H9 (cell line): ENCODE measurements at regions not wholly inside any gene's neighbourhood (a gene's known extent, or its start where the extent isn't known, plus 50 kb on each side); places are given as distances from the start of the nearest gene placed in this dataset.

ENCODE experiments used
- DNase-seq: peaks from one replicate; pipeline ENCODE4 v3.0.0-alpha.2; 2017
- H2AFZ ChIP-seq: one replicate; pipeline ENCODE4 v1.6.1; 2013; ENCODE audit warnings: mild to moderate bottlenecking, low read length, control low read depth, moderate library complexity
- H2AK5ac ChIP-seq: 2 replicates; pipeline ENCODE4 v1.6.1; 2013; ENCODE audit warnings: low read length, control low read depth, mixed read lengths; ENCODE audit not compliant: insufficient read length
- H2BK120ac ChIP-seq: one replicate; pipeline ENCODE4 v1.6.1; 2013; ENCODE audit warnings: low read depth, mild to moderate bottlenecking, low read length, control low read depth, inconsistent platforms; ENCODE audit not compliant: poor library complexity, severe bottlenecking
- H2BK12ac ChIP-seq: 2 replicates; pipeline ENCODE4 v1.6.1; 2013; ENCODE audit warnings: low read length, control low read depth, mixed read lengths, low read depth; ENCODE audit not compliant: insufficient read length
- H2BK15ac ChIP-seq: 2 replicates; pipeline ENCODE4 v1.6.1; 2013; ENCODE audit warnings: low read depth, low read length, control low read depth
- H2BK20ac ChIP-seq: one replicate; pipeline ENCODE4 v1.6.1; 2013; ENCODE audit warnings: low read depth, mild to moderate bottlenecking, low read length, control low read depth, inconsistent platforms; ENCODE audit not compliant: poor library complexity, severe bottlenecking
- H2BK5ac ChIP-seq: 2 replicates; pipeline ENCODE4 v1.6.1; 2013; ENCODE audit warnings: low read length, control low read depth, mixed read lengths; ENCODE audit not compliant: insufficient read length
- H3K14ac ChIP-seq: 2 replicates; pipeline ENCODE4 v1.6.1; 2013; ENCODE audit warnings: low read length, control low read depth; ENCODE audit not compliant: insufficient read depth
- H3K18ac ChIP-seq: 2 replicates; pipeline ENCODE4 v1.6.1; 2013; ENCODE audit warnings: low read depth, mild to moderate bottlenecking, mixed read lengths, low read length, control low read depth; ENCODE audit not compliant: insufficient read length
- H3K23ac ChIP-seq: 2 replicates; pipeline ENCODE4 v1.6.1; 2013; ENCODE audit warnings: low read length, control low read depth, mixed read lengths, low read depth; ENCODE audit not compliant: insufficient read length
- H3K23me2 ChIP-seq: 2 replicates; pipeline ENCODE4 v1.6.1; 2013; ENCODE audit warnings: low read depth, mild to moderate bottlenecking, mixed read lengths, low read length, control low read depth; ENCODE audit not compliant: insufficient read length, poor library complexity, severe bottlenecking
- H3K27ac ChIP-seq: 2 replicates; pipeline ENCODE4 v1.5.1; 2013; ENCODE audit warnings: low read length, control low read depth, mixed read lengths, low read depth; ENCODE audit not compliant: insufficient read length
- H3K27me3 ChIP-seq: 2 replicates; pipeline ENCODE4 v1.6.1; 2013; ENCODE audit warnings: low read length, control low read depth, inconsistent platforms; ENCODE audit not compliant: insufficient read depth
- H3K4ac ChIP-seq: 2 replicates; pipeline ENCODE4 v1.6.1; 2013; ENCODE audit warnings: low read depth, mild to moderate bottlenecking, control low read depth, inconsistent platforms, low read length, moderate library complexity
- H3K4me1 ChIP-seq: 2 replicates; pipeline ENCODE4 v1.6.1; 2013; ENCODE audit warnings: low read length, control low read depth, inconsistent platforms; ENCODE audit not compliant: insufficient read depth
- H3K4me2 ChIP-seq: 2 replicates; pipeline ENCODE4 v1.6.1; 2013; ENCODE audit warnings: low read length, control low read depth, mixed read lengths; ENCODE audit not compliant: insufficient read length, insufficient read depth
- H3K56ac ChIP-seq: 2 replicates; pipeline ENCODE4 v1.6.1; 2013; ENCODE audit warnings: low read depth, mild to moderate bottlenecking, mixed read lengths, low read length, control low read depth; ENCODE audit not compliant: insufficient read length
- H3K79me1 ChIP-seq: 2 replicates; pipeline ENCODE4 v1.6.1; 2013; ENCODE audit warnings: low read depth, mild to moderate bottlenecking, moderate library complexity, low read length, control low read depth, inconsistent platforms; ENCODE audit not compliant: insufficient read depth, poor library complexity, severe bottlenecking
- H3K79me2 ChIP-seq: 2 replicates; pipeline ENCODE4 v1.6.1; 2013; ENCODE audit warnings: low read length, control low read depth, inconsistent platforms; ENCODE audit not compliant: insufficient read depth
- H3K9ac ChIP-seq: 2 replicates; pipeline ENCODE4 v1.6.1; 2013; ENCODE audit warnings: low read length, control low read depth, mixed read lengths; ENCODE audit not compliant: insufficient read length; ENCODE audit errors: extremely low read depth
- H3K9me3 ChIP-seq: one replicate; pipeline ENCODE4 v1.6.1; 2013; ENCODE audit warnings: low read depth, low read length, inconsistent platforms; ENCODE audit not compliant: control insufficient read depth
- H3T11ph ChIP-seq: one replicate; pipeline ENCODE4 v1.6.1; 2013; ENCODE audit warnings: mild to moderate bottlenecking, low read length, control low read depth, inconsistent platforms
- H4K20me1 ChIP-seq: one replicate; pipeline ENCODE4 v1.6.1; 2013; ENCODE audit not compliant: control insufficient read depth, insufficient read length, insufficient read depth
- H4K5ac ChIP-seq: 2 replicates; pipeline ENCODE4 v1.6.1; 2013; ENCODE audit warnings: low read depth, mild to moderate bottlenecking, mixed read lengths, low read length, control low read depth; ENCODE audit not compliant: insufficient read length
- H4K8ac ChIP-seq: replicated peaks from 2 replicates; pipeline ENCODE4 v1.6.1; 2013; ENCODE audit warnings: low read length, control low read depth, mixed read lengths, low read depth; ENCODE audit not compliant: insufficient read length
- H4K91ac ChIP-seq: 2 replicates; pipeline ENCODE4 v1.6.1; 2013; ENCODE audit warnings: low read depth, mild to moderate bottlenecking, moderate library complexity, mixed read lengths, low read length, control low read depth; ENCODE audit not compliant: insufficient read length
- H3K27ac Mint-ChIP-seq, 3 experiments: 2 replicates in 2 of 3; 3 replicates in 1 of 3; pipeline ENCODE4 v1.8.0; 2020 to 2021; ENCODE audit warnings: mixed read lengths in 3 of 3, mild to moderate bottlenecking in 1 of 3, moderate library complexity in 1 of 3
- H3K27me3 Mint-ChIP-seq: 2 replicates; pipeline ENCODE4 v1.8.0; 2021; ENCODE audit warnings: low read depth, mild to moderate bottlenecking, moderate library complexity, mixed read lengths
- H3K36me3 Mint-ChIP-seq, 3 experiments: 2 replicates in 2 of 3; 3 replicates in 1 of 3; pipeline ENCODE4 v1.8.0; 2020 to 2021; ENCODE audit warnings: low read depth in 3 of 3, mixed read lengths in 3 of 3; ENCODE audit not compliant: insufficient read depth in 1 of 3
- H3K4me1 Mint-ChIP-seq, 2 experiments: 2 replicates each; pipeline ENCODE4 v1.8.0; 2020; ENCODE audit warnings: mixed read lengths in 2 of 2
- H3K4me3 Mint-ChIP-seq, 2 experiments: 2 replicates in 1 of 2; 3 replicates in 1 of 2; pipeline ENCODE4 v1.8.0; 2020 to 2021; ENCODE audit warnings: mild to moderate bottlenecking in 2 of 2, mixed read lengths in 2 of 2, moderate library complexity in 1 of 2
- H3K9me3 Mint-ChIP-seq, 2 experiments: 2 replicates in 1 of 2; 3 replicates in 1 of 2; pipeline ENCODE4 v1.8.0; 2020; ENCODE audit warnings: mild to moderate bottlenecking in 2 of 2, mixed read lengths in 2 of 2, moderate library complexity in 1 of 2
- WGBS: extraction: QIAGEN DNeasy Blood & Tissue Kit; methylation state at CpG from one replicate; pipeline ENCODE4 v1.1.7; 2013; ENCODE audit warnings: missing lambda C conversion rate, low lambda C conversion rate, mixed read lengths; ENCODE audit not compliant: insufficient read length; ENCODE audit errors: extremely low coverage; 5-methylcytosine and 5-hydroxymethylcytosine counted together
- TF ChIP-seq, protein P1 (sequence below): fragments of 200-600 bp; sonication (generic); conservative IDR thresholded peaks from 3 replicates; pipeline ENCODE4 v1.8.0; 2021; ENCODE audit warnings: antibody characterized with exemption, mild to moderate bottlenecking

DNA sequence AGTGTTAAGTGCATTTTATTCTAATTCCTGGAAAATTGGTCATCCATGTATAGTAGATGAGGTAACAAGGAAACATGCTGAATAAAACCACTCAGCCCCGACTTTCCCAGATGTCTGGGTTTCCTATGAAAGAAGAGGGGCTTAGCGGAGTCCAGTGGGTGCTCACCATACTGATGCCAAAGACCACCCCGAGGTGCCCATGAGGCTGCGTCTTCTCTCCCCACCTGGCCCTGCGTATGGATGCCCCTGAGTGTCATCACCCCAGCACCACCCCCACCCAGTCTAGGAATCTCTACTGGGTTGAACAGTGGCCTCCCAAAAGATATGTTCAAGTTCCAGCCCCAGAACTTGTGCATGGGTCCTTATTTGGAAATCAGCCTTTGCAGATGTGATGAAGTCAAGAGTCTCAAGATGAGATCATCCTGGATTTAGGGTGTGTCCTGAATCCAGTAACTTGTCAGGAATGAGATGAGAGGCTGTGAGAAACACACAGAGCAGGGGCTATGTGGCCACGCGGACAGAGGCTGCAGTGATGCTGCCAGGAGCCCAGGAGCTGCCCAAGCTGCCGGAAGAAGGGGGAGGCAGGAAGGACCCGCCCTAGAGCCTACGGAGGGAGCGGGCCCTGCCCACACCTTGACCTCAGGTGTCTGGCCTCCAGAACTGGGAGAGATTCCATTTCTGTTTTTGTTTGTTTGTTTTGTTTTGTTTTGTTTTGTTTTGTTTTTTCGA is 124.6 kb upstream of the CDH4 start:
- Histone ChIP-seq H3K27ac (no peak overlapping the region), H3K23me2 (no peaks in the 10 kb centered on the region), H3K79me2 (no peaks in the 10 kb centered on the region), H2BK12ac (no peak overlapping the region), H3K56ac (no peak overlapping the region), H3K9me3 (no peaks in the 10 kb centered on the region), H2BK5ac (no peak overlapping the region), H3K4ac (no peak overlapping the region), H3K9ac (no peak overlapping the region), H4K20me1 (no peaks in the 10 kb centered on the region), H3K27me3 (no peaks in the 10 kb centered on the region; the same call in 1 of the 2 replicates), H3T11ph (no peak overlapping the region), H3K14ac (no peak overlapping the region; the same call in 1 of the 2 replicates), H4K8ac (no peak overlapping the region), H2AK5ac (no peak overlapping the region), H2BK20ac (no peak overlapping the region), H3K4me1 (no peaks in the 10 kb centered on the region), H3K4me2 (no peak overlapping the region), H3K18ac (no peak overlapping the region), H2AFZ (no peak overlapping the region), H4K5ac (no peak overlapping the region), H4K91ac (no peak overlapping the region), H2BK15ac (no peak overlapping the region), H3K23ac (no peak overlapping the region), H3K79me1 (no peaks in the 10 kb centered on the region), H2BK120ac (no peak overlapping the region)
- H3K36me3 Mint-ChIP-seq: no peaks in the 10 kb centered on the region
- H3K4me3 Mint-ChIP-seq: no peak overlapping the region
- TF ChIP-seq, protein P1, sequence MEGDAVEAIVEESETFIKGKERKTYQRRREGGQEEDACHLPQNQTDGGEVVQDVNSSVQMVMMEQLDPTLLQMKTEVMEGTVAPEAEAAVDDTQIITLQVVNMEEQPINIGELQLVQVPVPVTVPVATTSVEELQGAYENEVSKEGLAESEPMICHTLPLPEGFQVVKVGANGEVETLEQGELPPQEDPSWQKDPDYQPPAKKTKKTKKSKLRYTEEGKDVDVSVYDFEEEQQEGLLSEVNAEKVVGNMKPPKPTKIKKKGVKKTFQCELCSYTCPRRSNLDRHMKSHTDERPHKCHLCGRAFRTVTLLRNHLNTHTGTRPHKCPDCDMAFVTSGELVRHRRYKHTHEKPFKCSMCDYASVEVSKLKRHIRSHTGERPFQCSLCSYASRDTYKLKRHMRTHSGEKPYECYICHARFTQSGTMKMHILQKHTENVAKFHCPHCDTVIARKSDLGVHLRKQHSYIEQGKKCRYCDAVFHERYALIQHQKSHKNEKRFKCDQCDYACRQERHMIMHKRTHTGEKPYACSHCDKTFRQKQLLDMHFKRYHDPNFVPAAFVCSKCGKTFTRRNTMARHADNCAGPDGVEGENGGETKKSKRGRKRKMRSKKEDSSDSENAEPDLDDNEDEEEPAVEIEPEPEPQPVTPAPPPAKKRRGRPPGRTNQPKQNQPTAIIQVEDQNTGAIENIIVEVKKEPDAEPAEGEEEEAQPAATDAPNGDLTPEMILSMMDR: no peak
- H3K9me3 Mint-ChIP-seq: peaks cover 0 to 5% of the 10 kb centered on the region in 2 experiments; a peak in 3 of 5 replicates
- H3K4me1 Mint-ChIP-seq: peaks cover 0 to 19% of the 10 kb centered on the region in 2 experiments; a peak in 3 of 4 replicates
- no peak for DNase-seq
- H3K27ac Mint-ChIP-seq: no peak overlapping the region
- WGBS: no CpG with 5 or more reads among the region's 12 CpGs
- H3K27me3 Mint-ChIP-seq: peaks cover 54% of the 10 kb centered on the region
